Activated T-helper 1 cell treated with anti-CD3 and anti-CD28 coated beads, Interleukin-12 subunit alpha, Interleukin-12 subunit beta, Interleukin-2, Interleukin-4 antibody, amounts not matched to agents 30 ng/mL and 10 ng/mL and 1 ng/mL, durations not matched to agents 14 hours and 24 hours and 36 hours (primary cell): ENCODE measurements at regions not wholly inside any gene's neighbourhood (a gene's known extent, or its start where the extent isn't known, plus 50 kb on each side); places are given as distances from the start of the nearest gene placed in this dataset.
"Not testable (repeated sequence)": the region's sequence is repeated elsewhere in the genome, so short reads cannot be mapped to it uniquely, and the experiment has no call there.

ENCODE experiments used
- DNase-seq: peaks from one replicate; pipeline ENCODE4 v3.0.0; 2021; ENCODE audit warnings: low spot score
- H3K27ac Mint-ChIP-seq: one replicate; pipeline ENCODE4 v1.8.0; 2021; ENCODE audit warnings: mild to moderate bottlenecking, mixed read lengths
- H3K27me3 Mint-ChIP-seq: one replicate; pipeline ENCODE4 v1.8.0; 2022; ENCODE audit warnings: mild to moderate bottlenecking, moderate library complexity, mixed read lengths; ENCODE audit not compliant: insufficient read depth
- H3K36me3 Mint-ChIP-seq: one replicate; pipeline ENCODE4 v1.8.0; 2021; ENCODE audit warnings: low read depth, mixed read lengths
- H3K4me1 Mint-ChIP-seq: one replicate; pipeline ENCODE4 v1.8.0; 2021; ENCODE audit warnings: low read depth, mixed read lengths
- H3K4me3 Mint-ChIP-seq: one replicate; pipeline ENCODE4 v1.8.0; 2021; ENCODE audit warnings: mild to moderate bottlenecking, moderate library complexity, mixed read lengths
- H3K9me3 Mint-ChIP-seq: one replicate; pipeline ENCODE4 v1.8.0; 2021; ENCODE audit warnings: mixed read lengths
- intact Hi-C: fragments of 100-400 bp; cut with micrococcal nuclease; formaldehyde crosslinking; loops from one replicate; pipeline ENCODE4 v1.15.1; 2024

GRCh38 chr2:155021618-155022017, 323.1 kb downstream of the KCNJ3 start:
- Mint-ChIP-seq H3K27me3 (no peaks in the 10 kb centered on the region), H3K36me3 (no peaks in the 10 kb centered on the region), H3K4me3 (no peak overlapping the region), H3K4me1 (no peaks in the 10 kb centered on the region), H3K27ac (no peak overlapping the region), H3K9me3 (no peaks in the 10 kb centered on the region)
- no peak for DNase-seq
- intact Hi-C loops = no loop called here

GRCh38 chr2:155020246-155020645, 321.8 kb downstream of the KCNJ3 start:
- intact Hi-C loops = no loop called here
- Mint-ChIP-seq H3K27ac (no peak overlapping the region), H3K4me3 (no peak overlapping the region), H3K4me1 (no peaks in the 10 kb centered on the region), H3K36me3 (no peaks in the 10 kb centered on the region), H3K27me3 (no peaks in the 10 kb centered on the region), H3K9me3 (no peaks in the 10 kb centered on the region)
- DNase-seq = no peak

GRCh38 chr2:155010925-155011324, 312.4 kb downstream of the KCNJ3 start:
- H3K4me3 Mint-ChIP-seq = no peak overlapping the region
- no peaks in the 10 kb centered on the region for H3K36me3 Mint-ChIP-seq
- intact Hi-C loops = no loop called here

GRCh38 chr2:154995361-154995760, 296.9 kb downstream of the KCNJ3 start:
- intact Hi-C loops = no loop called here
- no peaks in the 10 kb centered on the region for H3K36me3 Mint-ChIP-seq
- H3K9me3 Mint-ChIP-seq = no peaks in the 10 kb centered on the region
- H3K4me3 Mint-ChIP-seq = no peak overlapping the region
- H3K27me3 Mint-ChIP-seq = no peaks in the 10 kb centered on the region
- DNase-seq = no peak
- no peak overlapping the region for H3K27ac Mint-ChIP-seq
- no peaks in the 10 kb centered on the region for H3K4me1 Mint-ChIP-seq

More at GRCh38 chr2:155010925-155011324, 312.4 kb downstream of the KCNJ3 start:
- H3K27me3 Mint-ChIP-seq = no peaks in the 10 kb centered on the region
- no peaks in the 10 kb centered on the region for H3K4me1 Mint-ChIP-seq
- no peak overlapping the region for H3K27ac Mint-ChIP-seq
- DNase-seq = no peak
- H3K9me3 Mint-ChIP-seq = no peaks in the 10 kb centered on the region

- no peaks in the 10 kb centered on the region for H3K4me1 Mint-ChIP-seq
- DNase-seq = no peak
- H3K27ac Mint-ChIP-seq = no peak overlapping the region
- intact Hi-C loops = no loop called here
- H3K36me3 Mint-ChIP-seq = no peaks in the 10 kb centered on the region
- H3K9me3 Mint-ChIP-seq = no peaks in the 10 kb centered on the region
- no peaks in the 10 kb centered on the region for H3K27me3 Mint-ChIP-seq
- H3K4me3 Mint-ChIP-seq = no peak overlapping the region
Observed at GRCh38 chr2:154992826-154993225, 294.3 kb downstream of the KCNJ3 start.

- Mint-ChIP-seq H3K9me3 (no peaks in the 10 kb centered on the region), H3K27me3 (no peaks in the 10 kb centered on the region), H3K4me3 (no peak overlapping the region), H3K36me3 (no peaks in the 10 kb centered on the region), H3K27ac (no peak overlapping the region), H3K4me1 (no peaks in the 10 kb centered on the region)
- DNase-seq = no peak
- intact Hi-C loops = no loop called here
Observed at GRCh38 chr2:154978710-154979109, 280.2 kb downstream of the KCNJ3 start.

GRCh38 chr2:154978244-154978643, 279.7 kb downstream of the KCNJ3 start:
- Mint-ChIP-seq H3K27me3 (no peaks in the 10 kb centered on the region), H3K4me1 (no peaks in the 10 kb centered on the region), H3K36me3 (no peaks in the 10 kb centered on the region), H3K4me3 (no peak overlapping the region), H3K9me3 (no peaks in the 10 kb centered on the region), H3K27ac (no peak overlapping the region)
- intact Hi-C loops = no loop called here
- DNase-seq = no peak

GRCh38 chr2:154974041-154974440, 275.5 kb downstream of the KCNJ3 start:
- H3K27ac Mint-ChIP-seq = no peak overlapping the region
- no peaks in the 10 kb centered on the region for H3K27me3 Mint-ChIP-seq
- H3K4me3 Mint-ChIP-seq = no peak overlapping the region
- H3K9me3 Mint-ChIP-seq = no peaks in the 10 kb centered on the region
- intact Hi-C loops = no loop called here
- DNase-seq = no peak
- no peaks in the 10 kb centered on the region for H3K4me1 Mint-ChIP-seq
- no peaks in the 10 kb centered on the region for H3K36me3 Mint-ChIP-seq

GRCh38 chr2:154963511-154963910, 265.0 kb downstream of the KCNJ3 start:
- intact Hi-C loops = no loop called here
- Mint-ChIP-seq H3K27ac (no peak overlapping the region), H3K27me3 (no peaks in the 10 kb centered on the region), H3K9me3 (no peaks in the 10 kb centered on the region), H3K4me3 (no peak overlapping the region), H3K4me1 (no peaks in the 10 kb centered on the region), H3K36me3 (no peaks in the 10 kb centered on the region)
- no peak for DNase-seq

GRCh38 chr2:154961676-154962075, 263.2 kb downstream of the KCNJ3 start:
- Mint-ChIP-seq H3K36me3 (no peaks in the 10 kb centered on the region), H3K27me3 (no peaks in the 10 kb centered on the region), H3K27ac (no peak overlapping the region), H3K9me3 (no peaks in the 10 kb centered on the region), H3K4me1 (no peaks in the 10 kb centered on the region), H3K4me3 (no peak overlapping the region)
- DNase-seq = no peak
- intact Hi-C loops = no loop called here

GRCh38 chr2:154960802-154961583, 262.5 kb downstream of the KCNJ3 start:
- no peaks in the 10 kb centered on the region for H3K4me1 Mint-ChIP-seq
- intact Hi-C loops = no loop called here
- H3K27me3 Mint-ChIP-seq = no peaks in the 10 kb centered on the region
- no peaks in the 10 kb centered on the region for H3K36me3 Mint-ChIP-seq
- no peak for DNase-seq
- no peak overlapping the region for H3K27ac Mint-ChIP-seq
- H3K9me3 Mint-ChIP-seq = no peaks in the 10 kb centered on the region
- H3K4me3 Mint-ChIP-seq = no peak overlapping the region

- intact Hi-C loops = no loop called here
- Mint-ChIP-seq H3K36me3 (no peaks in the 10 kb centered on the region), H3K4me3 (no peak overlapping the region), H3K27me3 (no peaks in the 10 kb centered on the region), H3K9me3 (no peaks in the 10 kb centered on the region), H3K4me1 (no peaks in the 10 kb centered on the region), H3K27ac (no peak overlapping the region)
- DNase-seq = no peak
Observed at GRCh38 chr2:154952346-154952980, 254.0 kb downstream of the KCNJ3 start.

- H3K27ac Mint-ChIP-seq, H3K4me3 Mint-ChIP-seq, H3K27me3 Mint-ChIP-seq, H3K4me1 Mint-ChIP-seq, H3K9me3 Mint-ChIP-seq, H3K36me3 Mint-ChIP-seq, intact Hi-C loops, DNase-seq: not testable (repeated sequence)
Observed at GRCh38 chr2:154947416-154947815, 248.9 kb downstream of the KCNJ3 start.
